Activated CD4-positive, alpha-beta T cell treated with anti-CD3 and anti-CD28 coated beads, Interleukin-10, Interleukin-2, amounts not matched to agents 100 ng/mL and 50 ng/mL, durations not matched to agents 16 hours and 8 hours (primary cell): ENCODE measurements at regions not wholly inside any gene's neighbourhood (a gene's known extent, or its start where the extent isn't known, plus 50 kb on each side); places are given as distances from the start of the nearest gene placed in this dataset.
"Not testable (repeated sequence)": the region's sequence is repeated elsewhere in the genome, so short reads cannot be mapped to it uniquely, and the experiment has no call there.

Experiments
- DNase-seq: peaks from one replicate; pipeline ENCODE4 v3.0.0-alpha.2; 2020

- no peak for DNase-seq
Measured at GRCh38 chr5:103721183-103721582, 158.6 kb upstream of the NUDT12 start.

- DNase-seq = no peak
Measured at GRCh38 chr5:103718108-103718507, 155.5 kb upstream of the NUDT12 start.

GRCh38 chr5:103708601-103709000, 146.0 kb upstream of the NUDT12 start:
- DNase-seq = no peak

GRCh38 chr5:103706939-103707682, 144.5 kb upstream of the NUDT12 start:
- DNase-seq = no peak

GRCh38 chr5:103703617-103704016, 141.0 kb upstream of the NUDT12 start:
- no peak for DNase-seq

- DNase-seq = no peak
Measured at GRCh38 chr5:103693517-103693916, 130.9 kb upstream of the NUDT12 start.

GRCh38 chr5:103690676-103691075, 128.1 kb upstream of the NUDT12 start:
- no peak for DNase-seq

GRCh38 chr5:103679873-103680272, 117.3 kb upstream of the NUDT12 start:
- no peak for DNase-seq

GRCh38 chr5:103676198-103676597, 113.6 kb upstream of the NUDT12 start:
- DNase-seq = not testable (repeated sequence)

GRCh38 chr5:103674739-103675138, 112.2 kb upstream of the NUDT12 start:
- DNase-seq = no peak

- DNase-seq = no peak
Measured at GRCh38 chr5:103674251-103674650, 111.7 kb upstream of the NUDT12 start.

GRCh38 chr5:103669615-103670014, 107.0 kb upstream of the NUDT12 start:
- no peak for DNase-seq

- no peak for DNase-seq
Measured at GRCh38 chr5:103668281-103668680, 105.7 kb upstream of the NUDT12 start.

GRCh38 chr5:103667068-103667467, 104.5 kb upstream of the NUDT12 start:
- no peak for DNase-seq

- no peak for DNase-seq
Measured at GRCh38 chr5:103657301-103657700, 94.7 kb upstream of the NUDT12 start.

GRCh38 chr5:103648086-103648485, 85.5 kb upstream of the NUDT12 start:
- DNase-seq = no peak

- DNase-seq = no peak
Measured at GRCh38 chr5:103646698-103647614, 84.4 kb upstream of the NUDT12 start.

GRCh38 chr5:103645816-103646215, 83.2 kb upstream of the NUDT12 start:
- no peak for DNase-seq

- DNase-seq = no peak
Measured at GRCh38 chr5:103638979-103639378, 76.4 kb upstream of the NUDT12 start.

- DNase-seq = no peak
Measured at GRCh38 chr5:103624675-103625074, 62.1 kb upstream of the NUDT12 start.

GRCh38 chr5:103624035-103624480, 61.5 kb upstream of the NUDT12 start:
- no peak for DNase-seq

GRCh38 chr5:103623425-103623824, 60.8 kb upstream of the NUDT12 start:
- no peak for DNase-seq

- no peak for DNase-seq
Measured at GRCh38 chr5:103621548-103621930, 59.0 kb upstream of the NUDT12 start.
